ENCODE measurements at regions not wholly inside any gene's neighbourhood (a gene's known extent, or its start where the extent isn't known, plus 50 kb on each side); places are given as distances from the start of the nearest gene placed in this dataset.

- Histone ChIP-seq H3K4me3 (replicated peaks; ENCODE audit: low read depth, low read length) (no peak overlapping the region), H3K36me3 (ENCODE audit: control insufficient read depth, insufficient read depth, low read length) (no peaks in the 10 kb centered on the region), H3K27me3 (replicated peaks; ENCODE audit: control insufficient read depth, insufficient read depth, low read length) (no peaks in the 10 kb centered on the region)
- TF ChIP-seq, protein P1, sequence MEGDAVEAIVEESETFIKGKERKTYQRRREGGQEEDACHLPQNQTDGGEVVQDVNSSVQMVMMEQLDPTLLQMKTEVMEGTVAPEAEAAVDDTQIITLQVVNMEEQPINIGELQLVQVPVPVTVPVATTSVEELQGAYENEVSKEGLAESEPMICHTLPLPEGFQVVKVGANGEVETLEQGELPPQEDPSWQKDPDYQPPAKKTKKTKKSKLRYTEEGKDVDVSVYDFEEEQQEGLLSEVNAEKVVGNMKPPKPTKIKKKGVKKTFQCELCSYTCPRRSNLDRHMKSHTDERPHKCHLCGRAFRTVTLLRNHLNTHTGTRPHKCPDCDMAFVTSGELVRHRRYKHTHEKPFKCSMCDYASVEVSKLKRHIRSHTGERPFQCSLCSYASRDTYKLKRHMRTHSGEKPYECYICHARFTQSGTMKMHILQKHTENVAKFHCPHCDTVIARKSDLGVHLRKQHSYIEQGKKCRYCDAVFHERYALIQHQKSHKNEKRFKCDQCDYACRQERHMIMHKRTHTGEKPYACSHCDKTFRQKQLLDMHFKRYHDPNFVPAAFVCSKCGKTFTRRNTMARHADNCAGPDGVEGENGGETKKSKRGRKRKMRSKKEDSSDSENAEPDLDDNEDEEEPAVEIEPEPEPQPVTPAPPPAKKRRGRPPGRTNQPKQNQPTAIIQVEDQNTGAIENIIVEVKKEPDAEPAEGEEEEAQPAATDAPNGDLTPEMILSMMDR (IDR thresholded peaks at IDR 0.05; ENCODE audit: insufficient read depth, low read length, poor library complexity, severe bottlenecking) = no peak
- no peak for DNase-seq (ENCODE audit: extremely low read depth, insufficient read length)
Observed at GRCh38 chr12:66803930-66804329, 125.1 kb upstream of the GRIP1 start.

GRCh38 chr12:66804563-66804974 lies 125.7 kb upstream of the GRIP1 start:
- no peak for DNase-seq (ENCODE audit: extremely low read depth, insufficient read length)
- H3K27me3 ChIP-seq (replicated peaks; ENCODE audit: control insufficient read depth, insufficient read depth, low read length) = no peaks in the 10 kb centered on the region

DNA sequence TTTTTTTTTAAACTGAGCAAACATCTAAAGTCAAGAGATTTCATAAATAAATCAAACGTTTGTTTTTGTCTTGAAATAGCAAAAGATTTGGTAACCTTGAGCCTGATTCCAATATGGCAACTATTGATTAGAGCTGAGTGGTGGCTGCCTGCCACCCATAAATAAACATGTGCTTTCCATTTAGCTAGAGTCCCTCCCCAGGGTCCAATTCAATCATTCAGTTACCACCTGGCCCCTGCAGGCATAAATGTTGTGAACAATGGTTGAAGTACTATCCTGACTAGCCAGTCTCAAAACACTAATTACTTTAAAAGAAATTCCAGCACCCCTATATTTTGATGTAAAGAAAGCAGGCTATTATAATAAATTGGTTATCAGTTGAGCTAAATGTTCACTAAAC lies 129.7 kb upstream of the GRIP1 start:
- DNase-seq (ENCODE audit: extremely low read depth, insufficient read length) = no peak
- H3K4me3 ChIP-seq (replicated peaks; ENCODE audit: low read depth, low read length) = no peak overlapping the region
- TF ChIP-seq, protein P1 (IDR thresholded peaks at IDR 0.05; ENCODE audit: insufficient read depth, low read length, poor library complexity, severe bottlenecking) = no peak
- H3K27me3 ChIP-seq (replicated peaks; ENCODE audit: control insufficient read depth, insufficient read depth, low read length) = no peaks in the 10 kb centered on the region
- H3K36me3 ChIP-seq (ENCODE audit: control insufficient read depth, insufficient read depth, low read length) = no peaks in the 10 kb centered on the region

More at GRCh38 chr12:66804563-66804974, 125.7 kb upstream of the GRIP1 start:
- Histone ChIP-seq H3K4me3 (replicated peaks; ENCODE audit: low read depth, low read length) (no peak overlapping the region), H3K36me3 (ENCODE audit: control insufficient read depth, insufficient read depth, low read length) (no peaks in the 10 kb centered on the region)
- TF ChIP-seq, protein P1 (IDR thresholded peaks at IDR 0.05; ENCODE audit: insufficient read depth, low read length, poor library complexity, severe bottlenecking) = no peak

DNA sequence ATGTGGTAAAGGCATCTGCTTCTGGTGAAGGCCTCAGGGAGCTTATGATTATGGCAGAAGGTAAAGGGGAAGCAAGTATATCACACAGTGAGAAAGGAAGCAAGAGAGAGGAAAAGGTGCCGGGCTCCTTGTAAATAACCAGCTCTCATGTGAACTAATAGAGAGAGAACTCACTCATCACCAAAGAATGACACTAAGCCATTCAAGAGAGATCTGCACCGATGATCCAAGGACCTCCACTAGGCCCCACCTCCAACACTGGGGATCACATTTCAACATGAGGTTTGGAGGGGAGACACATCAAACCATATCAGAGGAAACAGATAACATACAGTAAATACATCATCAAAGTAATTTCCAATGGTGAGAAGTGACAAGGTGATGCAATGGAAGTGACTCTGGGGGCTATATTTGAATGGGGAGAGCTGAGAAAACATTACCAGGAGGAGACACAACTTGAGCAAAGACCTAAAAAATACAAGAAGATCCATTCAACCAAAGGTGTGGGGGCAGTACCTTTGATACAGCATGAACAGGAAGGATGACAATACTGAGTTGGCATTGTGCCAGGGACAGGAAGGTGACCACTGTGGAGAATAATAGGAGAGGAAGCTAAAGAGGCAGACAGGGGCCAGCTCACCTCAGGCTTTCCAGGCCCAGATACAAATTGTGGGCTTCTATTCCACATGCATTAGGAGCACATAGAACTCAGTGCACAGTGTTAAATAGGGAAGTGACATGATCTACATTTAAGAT lies 134.4 kb upstream of the GRIP1 start:
- Histone ChIP-seq H3K4me3 (replicated peaks; ENCODE audit: low read depth, low read length) (no peak overlapping the region), H3K36me3 (ENCODE audit: control insufficient read depth, insufficient read depth, low read length) (no peaks in the 10 kb centered on the region), H3K27me3 (replicated peaks; ENCODE audit: control insufficient read depth, insufficient read depth, low read length) (no peaks in the 10 kb centered on the region)
- DNase-seq (ENCODE audit: extremely low read depth, insufficient read length) = no peak
- TF ChIP-seq, protein P1 (IDR thresholded peaks at IDR 0.05; ENCODE audit: insufficient read depth, low read length, poor library complexity, severe bottlenecking) = no peak

DNA sequence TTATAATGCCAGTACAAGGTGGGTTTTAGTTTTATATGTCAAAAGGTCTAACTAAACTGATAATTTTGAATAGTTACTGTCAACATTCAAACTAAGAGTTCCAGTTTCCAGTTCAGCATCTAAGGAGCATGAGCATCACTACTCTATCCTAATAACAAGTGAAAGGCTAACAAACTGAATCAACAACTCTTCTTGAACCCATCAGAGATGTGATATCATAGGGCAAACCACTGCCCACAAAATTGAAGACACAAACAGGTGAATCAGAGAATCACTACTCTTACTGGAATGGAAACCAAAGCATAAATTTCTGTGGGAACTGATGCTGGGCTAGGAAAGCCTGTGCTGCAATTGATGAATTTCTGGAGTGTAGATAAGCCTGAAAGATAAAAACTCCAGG lies 140.7 kb upstream of the GRIP1 start:
- DNase-seq (ENCODE audit: extremely low read depth, insufficient read length) = no peak
- no peaks in the 10 kb centered on the region for H3K36me3 ChIP-seq (ENCODE audit: control insufficient read depth, insufficient read depth, low read length)
- no peak overlapping the region for H3K4me3 ChIP-seq (replicated peaks; ENCODE audit: low read depth, low read length)
- H3K27me3 ChIP-seq (replicated peaks; ENCODE audit: control insufficient read depth, insufficient read depth, low read length) = no peaks in the 10 kb centered on the region
- TF ChIP-seq, protein P1 (IDR thresholded peaks at IDR 0.05; ENCODE audit: insufficient read depth, low read length, poor library complexity, severe bottlenecking) = no peak
